IPS DF 19.7 (cell line): ENCODE measurements at regions not wholly inside any gene's neighbourhood (a gene's known extent, or its start where the extent isn't known, plus 50 kb on each side); places are given as distances from the start of the nearest gene placed in this dataset.
"Not testable (repeated sequence)": the region's sequence is repeated elsewhere in the genome, so short reads cannot be mapped to it uniquely, and the experiment has no call there.

ENCODE experiments used
- DNase-seq: peaks from one replicate; pipeline ENCODE4 v3.0.0-alpha.2; 2013; ENCODE audit warnings: low read depth, low spot score

- DNase-seq, result not testable (repeated sequence)
These were observed 140.5 kb upstream of the ZNF322 start for GRCh38 chr6:26799903-26800633.

- not testable (repeated sequence) for DNase-seq
These were observed 144.2 kb upstream of the ZNF322 start for GRCh38 chr6:26803762-26804161.

GRCh38 chr6:26811486-26812116 is 152.1 kb upstream of the ZNF322 start:
- not testable (repeated sequence) for DNase-seq

GRCh38 chr6:26818640-26819225 is 159.2 kb upstream of the ZNF322 start:
- not testable (repeated sequence) for DNase-seq

- not testable (repeated sequence) for DNase-seq
These were observed 168.4 kb upstream of the ZNF322 start for GRCh38 chr6:26827965-26828364.

- not testable (repeated sequence) for DNase-seq
These were observed 169.9 kb upstream of the ZNF322 start for GRCh38 chr6:26829480-26829879.

- not testable (repeated sequence) for DNase-seq
These were observed 171.4 kb upstream of the ZNF322 start for GRCh38 chr6:26830992-26831391.

GRCh38 chr6:26835707-26836106 is 176.2 kb upstream of the ZNF322 start:
- DNase-seq, result not testable (repeated sequence)

GRCh38 chr6:26836657-26837056 is 177.1 kb upstream of the ZNF322 start:
- DNase-seq, result not testable (repeated sequence)

- not testable (repeated sequence) for DNase-seq
These were observed 185.3 kb upstream of the ZNF322 start for GRCh38 chr6:26844823-26845222.

- DNase-seq, result not testable (repeated sequence)
These were observed 197.7 kb upstream of the ZNF322 start for GRCh38 chr6:26857289-26857688.

GRCh38 chr6:26859067-26859770 is 199.7 kb upstream of the ZNF322 start:
- not testable (repeated sequence) for DNase-seq

- DNase-seq, result not testable (repeated sequence)
These were observed 200.2 kb upstream of the ZNF322 start for GRCh38 chr6:26859771-26860163.

- DNase-seq, result not testable (repeated sequence)
These were observed 202.4 kb upstream of the ZNF322 start for GRCh38 chr6:26861913-26862312.

GRCh38 chr6:26863641-26864040 is 204.1 kb upstream of the ZNF322 start:
- DNase-seq, result not testable (repeated sequence)

GRCh38 chr6:26898785-26899184 is 239.2 kb upstream of the ZNF322 start:
- DNase-seq, result not testable (repeated sequence)

GRCh38 chr6:26924206-26924605 is 264.7 kb upstream of the ZNF322 start:
- not testable (repeated sequence) for DNase-seq

GRCh38 chr6:26928190-26928589 is 268.6 kb upstream of the ZNF322 start:
- not testable (repeated sequence) for DNase-seq

- not testable (repeated sequence) for DNase-seq
These were observed 277.7 kb upstream of the ZNF322 start for GRCh38 chr6:26937258-26937657.

- not testable (repeated sequence) for DNase-seq
These were observed 291.7 kb upstream of the ZNF322 start for GRCh38 chr6:26951211-26951610.

- DNase-seq, result peak; percentile 83
These were observed 291.4 kb upstream of the PRSS16 start for GRCh38 chr6:26956078-26956600.
